Caco-2 (cell line): ENCODE measurements at regions not wholly inside any gene's neighbourhood (a gene's known extent, or its start where the extent isn't known, plus 50 kb on each side); places are given as distances from the start of the nearest gene placed in this dataset.

ENCODE experiments used
- BruUV-seq: library from RNA; stranded (reverse); fragments of 400-500 nt; replicated peaks from 2 replicates; lab custom pipeline; 2021; lab: Mats Ljungman, UMichigan
- CTCF ChIA-PET: fragments of 300-600 bp; sonication (Branson Sonifier 250); formaldehyde crosslinking; loops from one replicate; lab custom pipeline; 2022; ENCODE audit warnings: antibody characterized with exemption; lab: Charles Lee
- POLR2A ChIA-PET: fragments of 300-600 bp; sonication (Branson Sonifier 250); formaldehyde crosslinking; loops from one replicate; lab custom pipeline; 2022; ENCODE audit warnings: antibody characterized with exemption; lab: Charles Lee
- DNase-seq, 2 experiments: peaks; one replicate each; pipeline versions ENCODE4 v3.0.0 to v3.0.0-alpha.2; 2020 to 2022
- H3K27me3 ChIP-seq: replicated peaks from 2 replicates; pipeline ENCODE4 v1.6.0; 2011; ENCODE audit warnings: low read length; ENCODE audit not compliant: control insufficient read depth, insufficient read depth
- H3K36me3 ChIP-seq: 2 replicates; pipeline ENCODE4 v1.5.1; 2011; ENCODE audit warnings: low read length; ENCODE audit not compliant: control insufficient read depth, insufficient read depth
- H3K4me1 ChIP-seq: fragments of 250-450 bp; sonication (Bioruptor Pico); 2 replicates; pipeline ENCODE4 v1.5.1; 2020; ENCODE audit warnings: mild to moderate bottlenecking
- H3K4me3 ChIP-seq: 2 replicates; pipeline ENCODE4 v1.5.1; 2011; ENCODE audit warnings: low read depth, mild to moderate bottlenecking, control low read depth, low read length
- H3K9me3 ChIP-seq: fragments of 250-450 bp; sonication (Bioruptor Pico); 2 replicates; pipeline ENCODE4 v1.5.1; 2020; ENCODE audit warnings: mild to moderate bottlenecking, moderate library complexity
- H3K27ac Mint-ChIP-seq: one replicate; pipeline ENCODE4 v1.8.0; 2022; ENCODE audit warnings: mixed read lengths; ENCODE audit not compliant: unreplicated experiment
- H3K27me3 Mint-ChIP-seq: one replicate; pipeline ENCODE4 v1.8.0; 2022; ENCODE audit warnings: mixed read lengths; ENCODE audit not compliant: insufficient read depth, unreplicated experiment
- H3K36me3 Mint-ChIP-seq: one replicate; pipeline ENCODE4 v1.8.0; 2022; ENCODE audit warnings: mild to moderate bottlenecking, mixed read lengths; ENCODE audit not compliant: insufficient read depth, unreplicated experiment
- H3K4me1 Mint-ChIP-seq: one replicate; pipeline ENCODE4 v1.8.0; 2022; ENCODE audit warnings: low read depth, mixed read lengths; ENCODE audit not compliant: unreplicated experiment
- H3K4me3 Mint-ChIP-seq: one replicate; pipeline ENCODE4 v1.8.0; 2022; ENCODE audit warnings: mild to moderate bottlenecking, moderate library complexity, mixed read lengths; ENCODE audit not compliant: unreplicated experiment
- H3K9me3 Mint-ChIP-seq: one replicate; pipeline ENCODE4 v1.8.0; 2022; ENCODE audit warnings: mixed read lengths; ENCODE audit not compliant: unreplicated experiment
- CTCF ChIP-seq, 2 experiments: fragments of 200-600 bp in 1 of 2; IDR thresholded peaks; 1 replicate in 1 of 2; 2 replicates in 1 of 2; pipeline versions ENCODE4 v1.5.1 to v1.8.0; 2011 to 2022; ENCODE audit warnings: antibody characterized with exemption in 1 of 2, control low read depth in 1 of 2, inconsistent platforms in 1 of 2, low read depth in 1 of 2, low read length in 1 of 2, mild to moderate bottlenecking in 1 of 2, moderate library complexity in 1 of 2; ENCODE audit not compliant: insufficient read depth in 1 of 2, severe bottlenecking in 1 of 2, unreplicated experiment in 1 of 2
- intact Hi-C: fragments of 100-400 bp; cut with micrococcal nuclease; formaldehyde crosslinking; loops from one replicate; pipeline ENCODE4 v1.10.0; 2022; ENCODE audit not compliant: unreplicated experiment

DNA sequence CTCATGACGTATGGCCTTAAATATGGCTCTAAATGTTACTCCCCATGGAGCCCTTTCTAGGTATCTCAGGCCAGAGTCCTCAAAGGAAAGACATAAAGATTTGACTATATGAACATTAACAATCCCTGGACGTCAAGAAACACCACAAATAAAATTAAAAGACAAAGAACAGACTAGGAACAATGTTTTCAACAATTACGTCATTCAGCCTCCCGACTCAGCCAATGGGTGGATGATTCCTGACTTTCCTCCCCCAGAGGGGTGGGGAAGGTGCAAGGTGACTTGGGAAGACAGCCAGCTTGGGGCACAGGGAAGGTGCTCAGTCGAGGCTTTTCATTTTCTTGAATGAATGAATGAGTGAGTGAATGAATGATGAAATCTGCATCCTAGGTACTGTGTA lies 157.4 kb downstream of the TFAP2C start:
- Histone ChIP-seq H3K4me3 (no peak overlapping the region), H3K36me3 (no peaks in the 10 kb centered on the region), H3K9me3 (no peaks in the 10 kb centered on the region), H3K27me3 (no peaks in the 10 kb centered on the region), H3K4me1 (peaks cover 9% of the 10 kb centered on the region; the same call in 1 of the 2 replicates)
- H3K27ac Mint-ChIP-seq: no peak overlapping the region
- DNase-seq: no peak
- POLR2A ChIA-PET: no interaction called here
- peaks cover 11% of the 10 kb centered on the region for H3K4me1 Mint-ChIP-seq
- BruUV-seq: no TSS peak
- H3K36me3 Mint-ChIP-seq: no peaks in the 10 kb centered on the region
- intact Hi-C loops: no loop called here
- CTCF ChIA-PET: no interaction called here
- H3K4me3 Mint-ChIP-seq: no peak overlapping the region
- no peaks in the 10 kb centered on the region for H3K9me3 Mint-ChIP-seq
- TF ChIP-seq CTCF (IDR thresholded peaks at IDR 0.05; ENCODE audit: insufficient read depth in 1 of 2, low read depth in 1 of 2, low read length in 1 of 2, severe bottlenecking in 1 of 2, unreplicated experiment in 1 of 2): no peak
- H3K27me3 Mint-ChIP-seq: peaks cover 9% of the 10 kb centered on the region

GRCh38 chr20:56788041-56788670 lies 159.1 kb downstream of the TFAP2C start:
- Histone ChIP-seq H3K4me3 (no peak overlapping the region), H3K9me3 (no peaks in the 10 kb centered on the region), H3K27me3 (no peaks in the 10 kb centered on the region), H3K4me1 (peaks cover 9% of the 10 kb centered on the region; the same call in 1 of the 2 replicates), H3K36me3 (no peaks in the 10 kb centered on the region)
- peaks cover 6% of the 10 kb centered on the region for H3K27me3 Mint-ChIP-seq
- peaks cover 11% of the 10 kb centered on the region for H3K4me1 Mint-ChIP-seq
- TF ChIP-seq CTCF (IDR thresholded peaks at IDR 0.05; ENCODE audit: insufficient read depth in 1 of 2, low read depth in 1 of 2, low read length in 1 of 2, severe bottlenecking in 1 of 2, unreplicated experiment in 1 of 2): no peak
- ChIA-PET POLR2A (no interaction called here), CTCF (no interaction called here)
- H3K4me3 Mint-ChIP-seq: no peak overlapping the region
- intact Hi-C loops: no loop called here
- no peaks in the 10 kb centered on the region for H3K9me3 Mint-ChIP-seq
- no TSS peak for BruUV-seq
- no peaks in the 10 kb centered on the region for H3K36me3 Mint-ChIP-seq
- DNase-seq: peak; percentile 70 to 80
- H3K27ac Mint-ChIP-seq: peak overlapping the region; percentile 14

DNA sequence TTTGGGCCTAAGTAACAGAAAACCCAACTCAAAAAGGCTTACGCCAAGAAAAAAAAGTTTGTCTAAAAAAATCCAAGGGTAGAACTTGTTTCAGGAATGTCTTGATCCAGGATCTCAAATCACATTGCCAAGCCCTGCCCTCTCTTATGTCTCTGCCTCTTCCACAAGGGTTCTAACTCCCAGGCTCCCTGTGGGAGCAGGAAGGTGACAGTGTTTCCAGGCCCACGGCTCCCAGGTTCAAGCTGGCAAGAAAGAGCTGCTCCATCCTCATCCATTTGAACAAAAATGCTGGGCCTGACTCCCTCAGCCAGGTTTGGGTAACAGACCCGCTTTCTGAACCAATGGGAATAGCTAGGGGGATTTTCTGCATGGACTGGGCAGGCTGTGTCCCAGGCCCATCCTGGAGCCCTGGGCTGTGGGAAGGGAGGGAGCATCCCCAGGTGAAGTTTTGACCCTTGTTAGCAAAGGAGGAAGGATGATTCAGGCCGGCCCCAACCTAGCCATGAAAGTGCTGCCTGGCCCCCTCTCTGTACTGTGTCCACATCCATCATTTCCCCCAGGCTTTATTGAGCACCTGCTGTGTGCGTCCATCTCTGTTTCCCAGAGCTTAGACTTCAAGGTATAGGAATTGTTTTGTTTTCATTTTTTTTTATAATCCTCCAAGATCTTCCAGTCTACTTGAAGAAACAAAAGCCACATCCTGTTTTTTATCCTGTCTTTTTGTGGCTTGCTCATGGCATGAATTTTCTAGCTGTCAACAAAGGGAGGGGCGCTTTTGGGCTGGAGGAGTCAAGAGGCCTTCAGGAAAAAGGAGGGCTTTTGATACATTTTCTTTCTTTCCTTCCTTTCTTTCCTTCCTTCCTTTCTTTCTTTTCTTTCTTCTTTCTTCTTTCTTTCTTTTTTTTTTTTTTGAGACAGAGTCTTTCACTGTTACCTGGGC lies 159.8 kb downstream of the TFAP2C start:
- intact Hi-C loops: no loop called here
- no peaks in the 10 kb centered on the region for H3K36me3 ChIP-seq
- peaks cover 11% of the 10 kb centered on the region for H3K4me1 Mint-ChIP-seq
- no peak overlapping the region for H3K4me3 Mint-ChIP-seq
- no peaks in the 10 kb centered on the region for H3K9me3 ChIP-seq
- H3K27ac Mint-ChIP-seq: peak overlapping the region; percentile 14
- H3K36me3 Mint-ChIP-seq: no peaks in the 10 kb centered on the region
- DNase-seq: no peak
- BruUV-seq: no TSS peak
- no peak for TF ChIP-seq CTCF (IDR thresholded peaks at IDR 0.05; ENCODE audit: insufficient read depth in 1 of 2, low read depth in 1 of 2, low read length in 1 of 2, severe bottlenecking in 1 of 2, unreplicated experiment in 1 of 2)
- no peak overlapping the region for H3K4me3 ChIP-seq
- ChIA-PET POLR2A (no interaction called here), CTCF (no interaction called here)
- H3K27me3 Mint-ChIP-seq: peaks cover 7% of the 10 kb centered on the region
- H3K27me3 ChIP-seq: no peaks in the 10 kb centered on the region
- peaks cover 9% of the 10 kb centered on the region; the same call in 1 of the 2 replicates for H3K4me1 ChIP-seq
- H3K9me3 Mint-ChIP-seq: no peaks in the 10 kb centered on the region
